GM18526 (cell line): ENCODE measurements at regions not wholly inside any gene's neighbourhood (a gene's known extent, or its start where the extent isn't known, plus 50 kb on each side); places are given as distances from the start of the nearest gene placed in this dataset.

Source experiments
- POLR2A ChIP-seq: IDR thresholded peaks from 3 replicates; pipeline ENCODE4 v1.6.1; 2011; ENCODE audit not compliant: insufficient read length; ENCODE audit errors: extremely low read depth

- no peak for TF ChIP-seq POLR2A
Observed at GRCh38 chr1:4268262-4268888, 368.3 kb upstream of the C1orf174 start.

GRCh38 chr1:4268889-4269284 is 368.8 kb upstream of the C1orf174 start:
- no peak for TF ChIP-seq POLR2A

- TF ChIP-seq POLR2A: no peak
Observed at GRCh38 chr1:4269330-4269729, 369.3 kb upstream of the C1orf174 start.

- TF ChIP-seq POLR2A: no peak
Observed at GRCh38 chr1:4269952-4270570, 370.0 kb upstream of the C1orf174 start.

- TF ChIP-seq POLR2A: no peak
Observed at GRCh38 chr1:4270651-4271337, 370.7 kb upstream of the C1orf174 start.

GRCh38 chr1:4271338-4271998 is 371.4 kb upstream of the C1orf174 start:
- TF ChIP-seq POLR2A: no peak

GRCh38 chr1:4272568-4272967 is 372.5 kb upstream of the C1orf174 start:
- TF ChIP-seq POLR2A: no peak

GRCh38 chr1:4273243-4273642 is 373.2 kb upstream of the C1orf174 start:
- TF ChIP-seq POLR2A: no peak

- no peak for TF ChIP-seq POLR2A
Observed at GRCh38 chr1:4273747-4274146, 373.7 kb upstream of the C1orf174 start.

- TF ChIP-seq POLR2A: no peak
Observed at GRCh38 chr1:4275083-4275482, 375.0 kb upstream of the C1orf174 start.

- TF ChIP-seq POLR2A: no peak
Observed at GRCh38 chr1:4276238-4276637, 376.2 kb upstream of the C1orf174 start.

GRCh38 chr1:4277598-4277997 is 376.8 kb upstream of the AJAP1 start:
- TF ChIP-seq POLR2A: no peak

GRCh38 chr1:4284976-4285375 is 369.4 kb upstream of the AJAP1 start:
- TF ChIP-seq POLR2A: no peak

GRCh38 chr1:4292861-4293260 is 361.5 kb upstream of the AJAP1 start:
- TF ChIP-seq POLR2A: no peak

- no peak for TF ChIP-seq POLR2A
Observed at GRCh38 chr1:4298361-4299083, 355.9 kb upstream of the AJAP1 start.

- no peak for TF ChIP-seq POLR2A
Observed at GRCh38 chr1:4301007-4301406, 353.4 kb upstream of the AJAP1 start.

- no peak for TF ChIP-seq POLR2A
Observed at GRCh38 chr1:4303303-4303702, 351.1 kb upstream of the AJAP1 start.
